GM12865 (cell line): ENCODE measurements at regions not wholly inside any gene's neighbourhood (a gene's known extent, or its start where the extent isn't known, plus 50 kb on each side); places are given as distances from the start of the nearest gene placed in this dataset.

Experiments
- DNase-seq: peaks from one replicate; pipeline ENCODE4 v3.0.0; 2010; ENCODE audit warnings: low read depth
- H3K4me3 ChIP-seq: 2 replicates; pipeline ENCODE4 v1.5.1; 2011; ENCODE audit warnings: mild to moderate bottlenecking, low read depth, low read length, control low read depth
- TF ChIP-seq, protein P1 (sequence below): IDR thresholded peaks from 2 replicates; pipeline ENCODE4 v1.5.1; 2011; ENCODE audit warnings: low read length, control low read depth, low read depth, inconsistent platforms; ENCODE audit not compliant: insufficient read depth; ENCODE audit errors: missing control alignments

DNA sequence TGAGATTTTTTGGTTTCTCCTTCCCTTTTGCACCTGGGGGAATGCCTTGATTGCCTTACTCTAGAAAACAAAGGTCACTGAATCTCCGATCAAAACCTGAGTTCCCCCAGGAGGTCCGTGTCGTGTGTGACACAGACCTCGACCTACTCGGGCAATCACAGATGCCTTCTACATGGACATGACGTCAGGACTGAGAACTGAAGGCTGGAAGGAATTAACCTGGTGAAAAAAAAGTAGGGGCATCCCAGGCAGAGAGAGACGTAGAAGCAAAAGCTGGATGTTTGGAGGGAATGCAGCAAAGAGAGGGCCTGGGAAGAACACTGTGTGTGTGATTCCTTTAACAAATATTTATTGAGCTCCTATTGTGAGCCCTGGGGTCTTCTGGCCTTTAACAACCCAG lies 178.0 kb downstream of the PRDM2 start:
- H3K4me3 ChIP-seq: no peak overlapping the region
- TF ChIP-seq, protein P1, sequence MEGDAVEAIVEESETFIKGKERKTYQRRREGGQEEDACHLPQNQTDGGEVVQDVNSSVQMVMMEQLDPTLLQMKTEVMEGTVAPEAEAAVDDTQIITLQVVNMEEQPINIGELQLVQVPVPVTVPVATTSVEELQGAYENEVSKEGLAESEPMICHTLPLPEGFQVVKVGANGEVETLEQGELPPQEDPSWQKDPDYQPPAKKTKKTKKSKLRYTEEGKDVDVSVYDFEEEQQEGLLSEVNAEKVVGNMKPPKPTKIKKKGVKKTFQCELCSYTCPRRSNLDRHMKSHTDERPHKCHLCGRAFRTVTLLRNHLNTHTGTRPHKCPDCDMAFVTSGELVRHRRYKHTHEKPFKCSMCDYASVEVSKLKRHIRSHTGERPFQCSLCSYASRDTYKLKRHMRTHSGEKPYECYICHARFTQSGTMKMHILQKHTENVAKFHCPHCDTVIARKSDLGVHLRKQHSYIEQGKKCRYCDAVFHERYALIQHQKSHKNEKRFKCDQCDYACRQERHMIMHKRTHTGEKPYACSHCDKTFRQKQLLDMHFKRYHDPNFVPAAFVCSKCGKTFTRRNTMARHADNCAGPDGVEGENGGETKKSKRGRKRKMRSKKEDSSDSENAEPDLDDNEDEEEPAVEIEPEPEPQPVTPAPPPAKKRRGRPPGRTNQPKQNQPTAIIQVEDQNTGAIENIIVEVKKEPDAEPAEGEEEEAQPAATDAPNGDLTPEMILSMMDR: no peak
- no peak for DNase-seq

DNA sequence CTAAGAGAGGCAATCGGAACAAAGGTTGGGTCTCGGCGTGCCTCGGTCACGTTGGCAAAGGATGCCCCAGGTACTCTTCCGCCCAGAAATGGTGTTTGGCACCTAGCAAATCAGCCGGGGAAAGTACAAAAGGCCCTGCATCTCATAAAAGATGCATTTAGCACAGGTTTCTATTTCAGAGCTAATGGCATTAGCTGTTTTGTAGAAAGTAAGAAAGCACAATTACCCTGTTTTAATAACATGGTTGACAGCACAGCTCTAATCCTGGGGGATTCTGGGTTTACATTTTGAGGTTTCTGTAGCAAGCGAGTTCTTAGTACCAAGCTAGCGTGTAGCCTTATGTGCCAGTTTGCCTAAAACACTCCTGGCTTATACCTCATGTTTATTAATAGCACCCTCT lies 178.5 kb downstream of the PRDM2 start:
- TF ChIP-seq, protein P1: no peak
- H3K4me3 ChIP-seq: no peak overlapping the region
- no peak for DNase-seq

DNA sequence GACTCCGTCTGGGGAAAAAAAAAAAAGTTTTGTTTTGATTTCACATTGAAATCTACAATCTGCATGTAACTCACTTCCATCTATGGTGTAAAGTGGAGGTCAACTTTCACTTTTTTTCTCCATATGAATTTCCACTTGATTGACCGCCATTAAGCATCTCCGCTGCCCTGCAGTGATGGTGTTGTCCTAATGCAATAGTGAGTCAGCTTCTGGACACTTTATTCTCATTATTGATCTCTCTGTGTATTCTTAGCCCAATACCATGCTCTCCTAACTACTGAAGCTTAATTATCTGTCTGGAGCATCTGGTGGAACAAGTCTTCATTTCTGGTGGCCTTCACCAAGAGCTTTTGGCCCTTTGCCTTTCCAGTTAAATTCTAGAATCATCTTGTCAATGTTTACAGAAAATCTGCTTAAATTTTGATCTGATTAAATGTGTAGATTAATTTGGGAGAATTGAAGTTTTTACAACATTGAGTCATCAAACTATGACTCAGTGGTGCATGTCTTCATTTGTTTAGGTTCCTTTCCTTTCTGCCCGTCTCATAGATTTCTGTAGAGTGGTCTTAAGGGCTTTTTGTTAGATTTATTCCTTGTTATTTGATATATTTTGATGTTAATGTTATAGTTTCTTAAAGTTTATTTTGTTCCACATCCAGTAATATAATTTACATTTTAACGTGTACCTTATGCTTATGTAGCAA lies 181.5 kb downstream of the PRDM2 start:
- DNase-seq: no peak
- H3K4me3 ChIP-seq: no peak overlapping the region
- TF ChIP-seq, protein P1: no peak

DNA sequence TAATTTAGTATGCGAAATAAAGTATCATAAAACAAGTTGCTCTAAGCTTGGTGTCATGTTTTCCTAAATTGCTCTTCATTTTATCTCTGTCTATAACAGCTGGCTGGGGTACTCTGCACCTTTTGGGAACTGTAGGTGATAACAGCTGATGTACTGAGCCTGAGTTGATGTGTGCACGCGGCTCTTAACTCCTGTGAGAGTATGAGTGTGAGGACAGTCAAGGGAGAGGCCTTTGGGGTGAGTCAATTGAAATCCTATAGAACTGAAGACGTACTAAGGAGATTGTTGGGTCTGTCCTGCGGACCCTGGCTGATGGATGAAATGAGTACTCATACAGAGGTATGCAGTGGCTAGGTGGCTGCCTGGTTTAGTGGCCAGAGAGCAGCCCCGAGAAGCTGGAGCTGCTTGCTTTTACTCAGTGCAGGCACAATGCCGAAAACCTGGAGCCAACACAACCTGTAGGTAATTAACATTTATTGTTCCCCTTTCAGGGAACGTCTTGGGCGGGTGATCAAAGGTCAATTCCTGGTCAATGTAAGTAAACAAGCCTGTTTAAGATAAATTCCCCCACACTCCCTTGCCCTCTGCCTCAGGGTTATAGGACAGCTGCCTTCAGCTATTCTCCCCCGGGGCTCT lies 188.5 kb downstream of the PRDM2 start:
- no peak for DNase-seq
- H3K4me3 ChIP-seq: no peak overlapping the region
- TF ChIP-seq, protein P1: no peak

DNA sequence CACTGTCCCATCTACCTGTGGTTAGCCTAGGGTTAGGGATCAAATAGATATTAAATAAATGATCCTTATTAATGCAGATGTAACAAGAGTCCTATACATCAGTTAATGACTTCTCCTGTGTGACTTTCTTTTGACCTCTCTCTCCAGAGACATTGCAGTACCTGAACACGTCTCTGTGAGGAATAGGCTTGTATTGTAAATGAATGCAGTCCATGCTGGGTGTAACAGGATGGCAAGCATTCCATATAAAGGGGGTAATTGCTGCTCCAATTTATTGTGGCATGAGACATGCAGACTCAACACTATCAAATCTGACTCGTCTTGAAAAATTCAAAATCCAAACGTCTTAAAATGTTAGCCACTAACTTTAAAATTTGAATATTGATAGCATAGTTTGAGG lies 189.5 kb downstream of the PRDM2 start:
- TF ChIP-seq, protein P1: no peak
- no peak for DNase-seq
- no peak overlapping the region for H3K4me3 ChIP-seq

DNA sequence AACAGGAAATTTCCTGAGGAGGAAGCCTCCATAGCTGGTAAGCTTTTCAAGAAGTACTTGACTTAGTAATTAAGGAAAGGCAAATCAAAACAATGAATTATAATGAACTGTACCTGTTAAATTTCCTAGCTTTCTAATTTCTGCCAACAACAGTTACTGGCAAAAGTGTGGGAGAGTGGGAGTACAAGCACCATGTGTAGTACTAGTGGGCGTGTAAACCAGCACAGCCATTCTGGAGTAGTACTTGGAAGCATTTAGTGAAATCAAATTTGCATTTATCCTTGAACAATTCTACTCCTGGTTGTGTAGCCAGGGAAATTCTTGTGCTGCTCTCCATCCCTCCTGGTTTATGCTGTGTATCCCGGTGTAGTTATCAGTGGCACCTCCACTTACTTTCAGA lies 190.8 kb downstream of the PRDM2 start:
- H3K4me3 ChIP-seq: no peak overlapping the region
- TF ChIP-seq, protein P1: no peak
- DNase-seq: no peak
